Lower leg skin (tissue), 3 donors: ENCODE measurements at regions not wholly inside any gene's neighbourhood (a gene's known extent, or its start where the extent isn't known, plus 50 kb on each side); places are given as distances from the start of the nearest gene placed in this dataset.

ENCODE experiments used
- POLR2A ChIP-seq, 2 donors: fragments of 450-650 bp; IDR thresholded peaks; one replicate each; pipeline ENCODE4 v1.6.1; 2016 to 2017; ENCODE audit warnings: antibody characterized with exemption in 2 of 2, mild to moderate bottlenecking in 1 of 2, moderate library complexity in 1 of 2
- TF ChIP-seq, protein P1 (sequence below), 3 donors: fragments of 450-650 bp; IDR thresholded peaks; one replicate each; pipeline ENCODE4 v1.5.1; 2016; ENCODE audit warnings: antibody characterized with exemption in 3 of 3, mild to moderate bottlenecking in 3 of 3, moderate library complexity in 2 of 3

- no peak for TF ChIP-seq POLR2A (IDR thresholded peaks at IDR 0.05)
- TF ChIP-seq, protein P1, sequence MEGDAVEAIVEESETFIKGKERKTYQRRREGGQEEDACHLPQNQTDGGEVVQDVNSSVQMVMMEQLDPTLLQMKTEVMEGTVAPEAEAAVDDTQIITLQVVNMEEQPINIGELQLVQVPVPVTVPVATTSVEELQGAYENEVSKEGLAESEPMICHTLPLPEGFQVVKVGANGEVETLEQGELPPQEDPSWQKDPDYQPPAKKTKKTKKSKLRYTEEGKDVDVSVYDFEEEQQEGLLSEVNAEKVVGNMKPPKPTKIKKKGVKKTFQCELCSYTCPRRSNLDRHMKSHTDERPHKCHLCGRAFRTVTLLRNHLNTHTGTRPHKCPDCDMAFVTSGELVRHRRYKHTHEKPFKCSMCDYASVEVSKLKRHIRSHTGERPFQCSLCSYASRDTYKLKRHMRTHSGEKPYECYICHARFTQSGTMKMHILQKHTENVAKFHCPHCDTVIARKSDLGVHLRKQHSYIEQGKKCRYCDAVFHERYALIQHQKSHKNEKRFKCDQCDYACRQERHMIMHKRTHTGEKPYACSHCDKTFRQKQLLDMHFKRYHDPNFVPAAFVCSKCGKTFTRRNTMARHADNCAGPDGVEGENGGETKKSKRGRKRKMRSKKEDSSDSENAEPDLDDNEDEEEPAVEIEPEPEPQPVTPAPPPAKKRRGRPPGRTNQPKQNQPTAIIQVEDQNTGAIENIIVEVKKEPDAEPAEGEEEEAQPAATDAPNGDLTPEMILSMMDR (IDR thresholded peaks at IDR 0.05), result no peak
Measured at GRCh38 chr5:67381236-67381880, 184.8 kb upstream of the CD180 start.
